ENCODE measurements at regions not wholly inside any gene's neighbourhood (a gene's known extent, or its start where the extent isn't known, plus 50 kb on each side); places are given as distances from the start of the nearest gene placed in this dataset.
"Not testable (repeated sequence)": the region's sequence is repeated elsewhere in the genome, so short reads cannot be mapped to it uniquely, and the experiment has no call there.

GRCh38 chr2:190150413-190150812 is 87.9 kb upstream of the MSTN start:
- no peak overlapping the region for H3K4me3 Mint-ChIP-seq

GRCh38 chr2:190149908-190150307 is 87.4 kb upstream of the MSTN start:
- CTCF ChIA-PET = no interaction called here
- no peaks in the 10 kb centered on the region for H3K36me3 Mint-ChIP-seq
- H3K4me3 Mint-ChIP-seq = no peak overlapping the region
- H3K27ac Mint-ChIP-seq = no peak overlapping the region
- peaks cover 14% of the 10 kb centered on the region for H3K9me3 Mint-ChIP-seq
- H3K27me3 Mint-ChIP-seq = no peaks in the 10 kb centered on the region
- H3K4me1 Mint-ChIP-seq = peaks cover 3% of the 10 kb centered on the region
- DNase-seq = no peak

More at GRCh38 chr2:190150413-190150812, 87.9 kb upstream of the MSTN start:
- Mint-ChIP-seq H3K27ac (no peak overlapping the region), H3K27me3 (no peaks in the 10 kb centered on the region), H3K9me3 (peaks cover 14% of the 10 kb centered on the region), H3K4me1 (peaks cover 3% of the 10 kb centered on the region), H3K36me3 (no peaks in the 10 kb centered on the region)
- DNase-seq = no peak
- CTCF ChIA-PET = no interaction called here

GRCh38 chr2:190149200-190149599 is 86.7 kb upstream of the MSTN start:
- H3K9me3 Mint-ChIP-seq = peaks cover 14% of the 10 kb centered on the region
- CTCF ChIA-PET = no interaction called here
- DNase-seq = no peak
- no peaks in the 10 kb centered on the region for H3K27me3 Mint-ChIP-seq
- H3K36me3 Mint-ChIP-seq = no peaks in the 10 kb centered on the region
- H3K4me1 Mint-ChIP-seq = peaks cover 3% of the 10 kb centered on the region
- H3K4me3 Mint-ChIP-seq = no peak overlapping the region
- H3K27ac Mint-ChIP-seq = no peak overlapping the region

- H3K36me3 Mint-ChIP-seq, H3K27me3 Mint-ChIP-seq, H3K4me3 Mint-ChIP-seq, H3K27ac Mint-ChIP-seq, H3K4me1 Mint-ChIP-seq, DNase-seq, CTCF ChIA-PET: not testable (repeated sequence)
- H3K9me3 Mint-ChIP-seq = peaks cover 18% of the 10 kb centered on the region
Observed at GRCh38 chr2:190146109-190146508, 83.6 kb upstream of the MSTN start.

GRCh38 chr2:190140474-190140873 is 77.9 kb upstream of the MSTN start:
- H3K36me3 Mint-ChIP-seq, CTCF ChIA-PET, H3K4me1 Mint-ChIP-seq, H3K27me3 Mint-ChIP-seq, DNase-seq, H3K9me3 Mint-ChIP-seq, H3K27ac Mint-ChIP-seq, H3K4me3 Mint-ChIP-seq: not testable (repeated sequence)

GRCh38 chr2:190139371-190139770 is 76.8 kb upstream of the MSTN start:
- H3K4me3 Mint-ChIP-seq = no peak overlapping the region
- no peak overlapping the region for H3K27ac Mint-ChIP-seq
- CTCF ChIA-PET = no interaction called here
- no peaks in the 10 kb centered on the region for H3K4me1 Mint-ChIP-seq
- H3K27me3 Mint-ChIP-seq = no peaks in the 10 kb centered on the region
- H3K9me3 Mint-ChIP-seq = peaks cover 9% of the 10 kb centered on the region
- no peak for DNase-seq
- no peaks in the 10 kb centered on the region for H3K36me3 Mint-ChIP-seq

GRCh38 chr2:190138032-190138431 is 75.5 kb upstream of the MSTN start:
- H3K36me3 Mint-ChIP-seq = no peaks in the 10 kb centered on the region
- DNase-seq = no peak
- CTCF ChIA-PET = no interaction called here
- H3K27ac Mint-ChIP-seq = no peak overlapping the region
- no peaks in the 10 kb centered on the region for H3K4me1 Mint-ChIP-seq
- no peaks in the 10 kb centered on the region for H3K27me3 Mint-ChIP-seq
- peaks cover 9% of the 10 kb centered on the region for H3K9me3 Mint-ChIP-seq
- H3K4me3 Mint-ChIP-seq = no peak overlapping the region

- CTCF ChIA-PET = no interaction called here
- Mint-ChIP-seq H3K9me3 (peaks cover 9% of the 10 kb centered on the region), H3K27ac (no peak overlapping the region), H3K27me3 (no peaks in the 10 kb centered on the region), H3K4me1 (no peaks in the 10 kb centered on the region), H3K36me3 (no peaks in the 10 kb centered on the region), H3K4me3 (no peak overlapping the region)
- no peak for DNase-seq
Observed at GRCh38 chr2:190137561-190137960, 75.0 kb upstream of the MSTN start.

GRCh38 chr2:190136825-190137224 is 74.3 kb upstream of the MSTN start:
- Mint-ChIP-seq H3K4me1 (no peaks in the 10 kb centered on the region), H3K9me3 (peaks cover 9% of the 10 kb centered on the region), H3K27me3 (no peaks in the 10 kb centered on the region), H3K27ac (no peak overlapping the region), H3K4me3 (no peak overlapping the region), H3K36me3 (no peaks in the 10 kb centered on the region)
- no peak for DNase-seq
- CTCF ChIA-PET = no interaction called here

GRCh38 chr2:190136259-190136658 is 73.7 kb upstream of the MSTN start:
- Mint-ChIP-seq H3K36me3 (no peaks in the 10 kb centered on the region), H3K4me3 (no peak overlapping the region), H3K27me3 (no peaks in the 10 kb centered on the region), H3K4me1 (no peaks in the 10 kb centered on the region), H3K9me3 (peaks cover 6% of the 10 kb centered on the region), H3K27ac (no peak overlapping the region)
- CTCF ChIA-PET = no interaction called here
- DNase-seq = no peak

- Mint-ChIP-seq H3K27me3 (no peaks in the 10 kb centered on the region), H3K9me3 (no peaks in the 10 kb centered on the region), H3K36me3 (no peaks in the 10 kb centered on the region), H3K4me3 (no peak overlapping the region), H3K27ac (no peak overlapping the region), H3K4me1 (no peaks in the 10 kb centered on the region)
- CTCF ChIA-PET = no interaction called here
- no peak for DNase-seq
Observed at GRCh38 chr2:190129421-190130199, 67.1 kb upstream of the MSTN start.

- CTCF ChIA-PET = no interaction called here
- H3K4me3 Mint-ChIP-seq = no peak overlapping the region
Observed at GRCh38 chr2:190127651-190128050, 65.1 kb upstream of the MSTN start.

GRCh38 chr2:190126798-190127197 is 64.3 kb upstream of the MSTN start:
- Mint-ChIP-seq H3K4me1 (no peaks in the 10 kb centered on the region), H3K27ac (no peak overlapping the region), H3K4me3 (no peak overlapping the region), H3K36me3 (no peaks in the 10 kb centered on the region), H3K9me3 (no peaks in the 10 kb centered on the region), H3K27me3 (no peaks in the 10 kb centered on the region)
- no peak for DNase-seq
- CTCF ChIA-PET = no interaction called here

More at GRCh38 chr2:190127651-190128050, 65.1 kb upstream of the MSTN start:
- Mint-ChIP-seq H3K27ac (no peak overlapping the region), H3K4me1 (no peaks in the 10 kb centered on the region), H3K36me3 (no peaks in the 10 kb centered on the region), H3K27me3 (no peaks in the 10 kb centered on the region), H3K9me3 (no peaks in the 10 kb centered on the region)
- DNase-seq = no peak

GRCh38 chr2:190123956-190124355 is 61.4 kb upstream of the MSTN start:
- no peak overlapping the region for H3K4me3 Mint-ChIP-seq
- no peak for DNase-seq
- CTCF ChIA-PET = no interaction called here
- no peak overlapping the region for H3K27ac Mint-ChIP-seq
- H3K27me3 Mint-ChIP-seq = no peaks in the 10 kb centered on the region
- peaks cover 2% of the 10 kb centered on the region for H3K4me1 Mint-ChIP-seq
- H3K36me3 Mint-ChIP-seq = no peaks in the 10 kb centered on the region
- H3K9me3 Mint-ChIP-seq = no peaks in the 10 kb centered on the region

- peaks cover 2% of the 10 kb centered on the region for H3K4me1 Mint-ChIP-seq
- H3K4me3 Mint-ChIP-seq = no peak overlapping the region
- no peaks in the 10 kb centered on the region for H3K36me3 Mint-ChIP-seq
- H3K27ac Mint-ChIP-seq = no peak overlapping the region
- no peaks in the 10 kb centered on the region for H3K9me3 Mint-ChIP-seq
- CTCF ChIA-PET = no interaction called here
- no peaks in the 10 kb centered on the region for H3K27me3 Mint-ChIP-seq
- DNase-seq = no peak
Observed at GRCh38 chr2:190121971-190122370, 59.4 kb upstream of the MSTN start.

- Mint-ChIP-seq H3K4me1 (peaks cover 2% of the 10 kb centered on the region), H3K27ac (no peak overlapping the region)
Observed at GRCh38 chr2:190121305-190121704, 58.8 kb upstream of the MSTN start.

More at GRCh38 chr2:190121305-190121704, 58.8 kb upstream of the MSTN start:
- CTCF ChIA-PET = no interaction called here
- H3K27me3 Mint-ChIP-seq = no peaks in the 10 kb centered on the region
- no peak overlapping the region for H3K4me3 Mint-ChIP-seq
- H3K9me3 Mint-ChIP-seq = no peaks in the 10 kb centered on the region
- no peak for DNase-seq
- H3K36me3 Mint-ChIP-seq = no peaks in the 10 kb centered on the region

All from activated naive CD4-positive, alpha-beta T cell treated with anti-CD3 and anti-CD28 coated beads, Interleukin-2, amount 10 ng/mL, durations not matched to agents 7 days and 5 days (primary cell).